Muscle layer of duodenum (tissue), 2 donors: ENCODE measurements at regions not wholly inside any gene's neighbourhood (a gene's known extent, or its start where the extent isn't known, plus 50 kb on each side); places are given as distances from the start of the nearest gene placed in this dataset.

Experiments used
- H3K27ac ChIP-seq: one replicate; pipeline ENCODE4 v1.7.0; 2013; ENCODE audit warnings: mild to moderate bottlenecking, low read length
- H3K27me3 ChIP-seq: one replicate; pipeline ENCODE4 v1.7.0; 2013; ENCODE audit warnings: low read depth, mild to moderate bottlenecking, control low read depth, low read length
- H3K36me3 ChIP-seq, 2 donors: one replicate each; pipeline ENCODE4 v1.7.0; 2013; ENCODE audit warnings: low read length in 2 of 2, control low read depth in 1 of 2, mild to moderate bottlenecking in 1 of 2; ENCODE audit not compliant: insufficient read depth in 2 of 2, control insufficient read depth in 1 of 2
- H3K4me1 ChIP-seq, 2 donors: one replicate each; pipeline ENCODE4 v1.7.0; 2013; ENCODE audit warnings: low read length in 2 of 2, mild to moderate bottlenecking in 2 of 2, control low read depth in 1 of 2, moderate library complexity in 1 of 2; ENCODE audit not compliant: insufficient read depth in 2 of 2, control insufficient read depth in 1 of 2
- H3K4me3 ChIP-seq, 2 donors: one replicate each; pipeline ENCODE4 v1.7.0; 2013; ENCODE audit warnings: low read length in 2 of 2, low read depth in 1 of 2, mild to moderate bottlenecking in 1 of 2
- H3K9me3 ChIP-seq, 2 donors: one replicate each; pipeline ENCODE4 v1.7.0; 2013; ENCODE audit warnings: low read length in 2 of 2, control low read depth in 1 of 2, mild to moderate bottlenecking in 1 of 2; ENCODE audit not compliant: control insufficient read depth in 1 of 2
- donor health status: healthy.

DNA sequence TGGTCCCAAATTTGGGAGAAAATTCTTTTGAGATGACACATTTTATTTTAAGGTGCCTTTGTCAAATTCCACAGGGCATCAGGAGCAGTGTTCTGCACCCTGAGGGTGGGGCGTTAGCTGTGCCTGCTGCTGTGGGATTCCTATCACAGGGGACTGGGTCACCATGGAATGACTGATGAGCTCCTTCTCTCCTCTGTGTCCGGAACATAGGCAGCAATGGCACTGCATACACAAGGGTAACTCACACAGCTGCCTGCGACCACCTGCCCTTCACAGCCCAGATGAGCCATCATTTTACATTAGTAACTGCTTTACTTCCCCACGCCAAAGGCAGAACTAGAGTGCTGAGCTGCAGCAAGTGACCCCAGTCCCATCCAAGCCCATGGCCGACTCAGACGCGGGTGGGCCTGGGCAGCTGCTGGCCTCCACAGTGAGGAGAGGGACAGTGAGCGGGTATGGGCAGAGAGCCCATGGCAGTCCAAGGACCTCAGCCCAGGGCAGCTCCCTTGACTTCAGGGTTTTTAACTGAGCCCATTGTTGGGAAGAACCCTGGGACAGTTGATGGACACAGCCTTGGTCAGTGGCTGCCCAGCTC is 93.7 kb downstream of the GADD45G start:
- H3K4me1 ChIP-seq: no peaks in the 10 kb centered on the region
- H3K27ac ChIP-seq: no peak overlapping the region
- H3K36me3 ChIP-seq: no peaks in the 10 kb centered on the region
- H3K9me3 ChIP-seq: no peaks in the 10 kb centered on the region
- H3K4me3 ChIP-seq: no peak overlapping the region
- no peaks in the 10 kb centered on the region for H3K27me3 ChIP-seq

DNA sequence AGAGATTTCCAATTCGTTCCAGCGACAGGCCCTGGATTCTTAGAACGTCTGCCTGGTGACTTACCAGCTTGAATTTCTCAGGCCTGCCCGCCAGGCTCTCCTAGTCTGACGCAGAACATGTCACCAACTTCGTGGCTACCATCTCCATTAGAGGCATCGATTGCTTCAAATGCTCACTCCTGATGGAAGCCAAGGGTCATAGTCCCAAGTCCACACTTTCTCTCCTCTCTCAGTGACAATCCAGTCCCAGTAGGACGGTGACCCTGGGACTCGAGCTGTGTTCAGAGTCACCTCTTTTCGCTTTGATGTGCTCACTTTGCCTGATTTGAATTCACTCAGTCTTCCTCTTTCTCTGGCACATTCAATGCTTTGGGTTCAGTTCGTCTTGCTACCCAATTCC is 94.8 kb downstream of the GADD45G start:
- Histone ChIP-seq H3K4me3 (no peak overlapping the region), H3K36me3 (no peaks in the 10 kb centered on the region), H3K27ac (no peak overlapping the region), H3K9me3 (no peaks in the 10 kb centered on the region), H3K4me1 (no peaks in the 10 kb centered on the region), H3K27me3 (no peaks in the 10 kb centered on the region)

GRCh38 chr9:89701221-89701798 is 96.5 kb downstream of the GADD45G start:
- H3K4me1 ChIP-seq: no peaks in the 10 kb centered on the region
- H3K27ac ChIP-seq: no peak overlapping the region
- no peaks in the 10 kb centered on the region for H3K36me3 ChIP-seq
- H3K4me3 ChIP-seq: no peak overlapping the region
- H3K27me3 ChIP-seq: no peaks in the 10 kb centered on the region
- H3K9me3 ChIP-seq: no peaks in the 10 kb centered on the region

GRCh38 chr9:89702401-89702800 is 97.6 kb downstream of the GADD45G start:
- Histone ChIP-seq H3K9me3 (no peaks in the 10 kb centered on the region), H3K4me1 (no peaks in the 10 kb centered on the region), H3K27ac (no peak overlapping the region), H3K27me3 (no peaks in the 10 kb centered on the region), H3K36me3 (no peaks in the 10 kb centered on the region), H3K4me3 (no peak overlapping the region)

GRCh38 chr9:89705651-89706050 is 100.8 kb downstream of the GADD45G start:
- Histone ChIP-seq H3K4me1 (no peaks in the 10 kb centered on the region), H3K27me3 (no peaks in the 10 kb centered on the region), H3K27ac (no peak overlapping the region), H3K4me3 (no peak overlapping the region), H3K36me3 (no peaks in the 10 kb centered on the region), H3K9me3 (no peaks in the 10 kb centered on the region)

GRCh38 chr9:89706086-89706485 is 101.3 kb downstream of the GADD45G start:
- Histone ChIP-seq H3K27me3 (no peaks in the 10 kb centered on the region), H3K4me1 (no peaks in the 10 kb centered on the region), H3K4me3 (no peak overlapping the region), H3K36me3 (no peaks in the 10 kb centered on the region), H3K9me3 (no peaks in the 10 kb centered on the region), H3K27ac (no peak overlapping the region)

GRCh38 chr9:89706731-89707191 is 101.9 kb downstream of the GADD45G start:
- Histone ChIP-seq H3K27ac (no peak overlapping the region), H3K27me3 (no peaks in the 10 kb centered on the region), H3K36me3 (no peaks in the 10 kb centered on the region), H3K4me3 (no peak overlapping the region), H3K9me3 (no peaks in the 10 kb centered on the region), H3K4me1 (no peaks in the 10 kb centered on the region)

GRCh38 chr9:89710697-89711096 is 105.9 kb downstream of the GADD45G start:
- Histone ChIP-seq H3K4me1 (no peaks in the 10 kb centered on the region), H3K27ac (peak overlapping the region; percentile 29), H3K27me3 (no peaks in the 10 kb centered on the region), H3K9me3 (no peaks in the 10 kb centered on the region), H3K4me3 (no peak overlapping the region), H3K36me3 (no peaks in the 10 kb centered on the region)

- Histone ChIP-seq H3K4me1 (no peaks in the 10 kb centered on the region), H3K27ac (no peak overlapping the region), H3K9me3 (no peaks in the 10 kb centered on the region), H3K36me3 (no peaks in the 10 kb centered on the region), H3K27me3 (no peaks in the 10 kb centered on the region), H3K4me3 (no peak overlapping the region)
Observed at GRCh38 chr9:89711866-89712265, 107.1 kb downstream of the GADD45G start.

DNA sequence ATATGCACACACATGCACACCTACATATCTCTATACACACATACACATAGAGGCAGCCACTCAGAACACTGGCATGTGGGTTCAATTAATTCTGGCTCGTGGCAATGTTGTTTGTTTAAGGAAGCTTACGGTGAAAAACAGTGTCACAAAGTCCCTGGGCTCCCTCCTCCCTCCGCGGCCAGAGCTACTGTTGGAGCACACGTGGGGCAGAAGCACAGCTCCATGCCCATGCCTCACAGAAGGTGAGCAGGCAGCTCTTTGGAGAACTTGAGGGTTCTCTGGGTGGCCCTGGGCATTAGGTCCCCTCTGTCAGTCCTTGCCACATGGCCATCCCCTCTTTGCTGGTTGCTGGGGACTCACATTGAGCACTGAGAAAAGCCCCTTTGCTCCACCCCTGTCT is 107.5 kb downstream of the GADD45G start:
- Histone ChIP-seq H3K36me3 (no peaks in the 10 kb centered on the region), H3K4me1 (no peaks in the 10 kb centered on the region), H3K9me3 (no peaks in the 10 kb centered on the region), H3K27me3 (no peaks in the 10 kb centered on the region), H3K4me3 (no peak overlapping the region), H3K27ac (no peak overlapping the region)

DNA sequence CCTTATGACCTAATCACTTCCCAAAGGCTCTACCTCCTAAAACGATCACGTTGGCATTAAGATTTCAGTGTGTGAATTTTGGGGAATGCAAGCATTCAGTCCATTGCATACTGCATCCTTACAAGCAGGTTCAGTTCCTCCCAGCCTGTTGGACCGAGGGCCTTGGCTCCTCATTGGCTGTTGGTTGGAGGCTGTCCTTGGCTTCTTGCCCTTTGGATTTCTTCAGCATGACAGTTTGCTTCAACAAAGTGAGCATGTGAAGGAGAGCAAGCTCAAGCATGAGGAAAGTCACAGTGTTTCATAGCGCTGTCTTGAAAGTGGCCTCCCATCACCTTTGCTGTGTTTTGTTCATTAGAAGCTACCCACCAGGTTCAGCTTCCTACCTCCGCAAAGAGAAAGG is 109.5 kb downstream of the GADD45G start:
- Histone ChIP-seq H3K9me3 (no peaks in the 10 kb centered on the region), H3K27me3 (no peaks in the 10 kb centered on the region), H3K4me3 (no peak overlapping the region), H3K27ac (no peak overlapping the region), H3K4me1 (no peaks in the 10 kb centered on the region), H3K36me3 (no peaks in the 10 kb centered on the region)

DNA sequence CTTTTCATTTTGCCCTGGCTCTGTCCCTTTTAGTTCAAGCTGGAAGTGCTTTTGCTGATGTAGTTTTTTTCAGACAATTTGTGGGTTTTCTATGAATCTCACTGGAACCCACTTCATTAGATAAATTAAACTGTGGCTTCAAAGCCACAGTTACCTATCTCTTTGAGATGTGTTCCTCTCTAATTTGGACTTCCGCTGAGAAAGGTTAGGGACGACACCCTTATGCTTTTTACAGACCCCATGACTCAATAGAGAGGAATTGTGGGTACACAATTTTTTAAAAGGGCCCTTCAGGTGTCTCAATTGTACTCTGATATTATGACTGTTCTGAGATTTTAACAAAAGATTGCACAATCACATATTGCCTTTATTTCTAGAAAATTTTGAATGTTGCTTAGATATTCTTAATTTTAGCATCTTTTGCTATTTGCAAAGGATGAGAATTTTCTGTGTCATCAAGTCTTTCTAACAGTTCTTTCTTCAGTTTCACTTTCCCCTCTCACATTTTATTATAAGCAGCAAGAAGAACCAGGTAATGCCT is 110.6 kb downstream of the GADD45G start:
- H3K4me1 ChIP-seq: no peaks in the 10 kb centered on the region
- no peaks in the 10 kb centered on the region for H3K27me3 ChIP-seq
- H3K9me3 ChIP-seq: no peaks in the 10 kb centered on the region
- no peaks in the 10 kb centered on the region for H3K36me3 ChIP-seq
- H3K4me3 ChIP-seq: no peak overlapping the region
- no peak overlapping the region for H3K27ac ChIP-seq
